ENCODE measurements at regions not wholly inside any gene's neighbourhood (a gene's known extent, or its start where the extent isn't known, plus 50 kb on each side); places are given as distances from the start of the nearest gene placed in this dataset.

DNA sequence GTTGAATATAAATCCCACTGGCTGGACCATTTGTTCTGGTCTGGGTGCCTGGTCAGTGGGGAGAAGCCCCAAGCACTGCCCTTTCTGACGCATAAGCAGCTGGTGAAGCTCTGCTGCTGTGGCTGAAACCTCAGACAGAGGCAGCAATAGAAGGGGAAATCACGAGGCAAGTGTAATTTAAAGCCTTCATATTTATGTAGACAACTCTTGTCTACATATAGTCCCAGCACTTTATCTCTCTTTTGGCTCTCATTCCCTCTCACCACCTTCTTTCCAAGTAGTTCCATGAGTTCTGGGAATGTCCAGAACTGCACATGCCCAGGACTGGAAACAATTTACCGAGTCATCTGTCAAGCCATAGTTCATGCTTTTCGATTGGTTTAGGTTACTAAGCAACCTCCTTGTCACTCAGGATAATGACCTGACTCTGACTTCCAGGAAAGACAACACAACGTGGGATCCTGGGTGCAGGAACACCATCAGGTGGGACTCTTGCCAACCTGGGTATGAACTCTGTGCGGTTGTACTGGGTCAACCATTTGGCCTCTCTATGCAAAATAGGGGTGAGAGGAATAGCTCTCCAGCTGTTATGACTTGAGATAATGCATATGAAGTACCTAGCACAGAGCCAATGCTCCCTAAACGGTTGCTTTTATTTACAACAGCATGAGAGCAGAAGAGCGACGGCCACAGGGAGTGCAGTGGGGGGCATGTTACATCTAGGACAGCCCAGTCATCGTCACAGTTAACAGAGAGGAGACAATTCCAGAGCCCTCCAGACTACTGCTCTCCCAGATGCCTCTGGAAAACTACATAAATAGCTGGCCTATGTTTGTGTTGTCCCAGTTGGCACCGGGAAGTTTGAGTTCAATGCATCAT, 321.9 kb downstream of the FOXO1 start (continued):
- TF ChIP-seq KAT2A (conservative IDR thresholded peaks at IDR 0.05; ENCODE audit: control insufficient read depth, low read depth, low read length) (no peak), KDM1A (IDR thresholded peaks at IDR 0.05; ENCODE audit: borderline replicate concordance) (no peak), MYB (IDR thresholded peaks at IDR 0.05; ENCODE audit: borderline replicate concordance, low read depth, low read length) (no peak), NFYB (IDR thresholded peaks at IDR 0.05; ENCODE audit: insufficient read depth, low read depth, low read length) (no peak), GATAD2B (conservative IDR thresholded peaks at IDR 0.05; ENCODE audit: low read depth) (no peak), CHD4 (IDR thresholded peaks at IDR 0.05) (no peak), NR2F1 (conservative IDR thresholded peaks at IDR 0.05) (0 out of 2 replicates have a peak, but pooled peaks have one; percentile 33), NRF1 (conservative IDR thresholded peaks at IDR 0.05; ENCODE audit: low read depth, low read length) (no peak), CREB1 (IDR thresholded peaks at IDR 0.05; ENCODE audit: low read depth) (no peak)
- TF ChIP-seq, protein P1, sequence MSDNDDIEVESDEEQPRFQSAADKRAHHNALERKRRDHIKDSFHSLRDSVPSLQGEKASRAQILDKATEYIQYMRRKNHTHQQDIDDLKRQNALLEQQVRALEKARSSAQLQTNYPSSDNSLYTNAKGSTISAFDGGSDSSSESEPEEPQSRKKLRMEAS (IDR thresholded peaks at IDR 0.05; ENCODE audit: low read depth, low read length) = no peak
- TF ChIP-seq, protein P2, sequence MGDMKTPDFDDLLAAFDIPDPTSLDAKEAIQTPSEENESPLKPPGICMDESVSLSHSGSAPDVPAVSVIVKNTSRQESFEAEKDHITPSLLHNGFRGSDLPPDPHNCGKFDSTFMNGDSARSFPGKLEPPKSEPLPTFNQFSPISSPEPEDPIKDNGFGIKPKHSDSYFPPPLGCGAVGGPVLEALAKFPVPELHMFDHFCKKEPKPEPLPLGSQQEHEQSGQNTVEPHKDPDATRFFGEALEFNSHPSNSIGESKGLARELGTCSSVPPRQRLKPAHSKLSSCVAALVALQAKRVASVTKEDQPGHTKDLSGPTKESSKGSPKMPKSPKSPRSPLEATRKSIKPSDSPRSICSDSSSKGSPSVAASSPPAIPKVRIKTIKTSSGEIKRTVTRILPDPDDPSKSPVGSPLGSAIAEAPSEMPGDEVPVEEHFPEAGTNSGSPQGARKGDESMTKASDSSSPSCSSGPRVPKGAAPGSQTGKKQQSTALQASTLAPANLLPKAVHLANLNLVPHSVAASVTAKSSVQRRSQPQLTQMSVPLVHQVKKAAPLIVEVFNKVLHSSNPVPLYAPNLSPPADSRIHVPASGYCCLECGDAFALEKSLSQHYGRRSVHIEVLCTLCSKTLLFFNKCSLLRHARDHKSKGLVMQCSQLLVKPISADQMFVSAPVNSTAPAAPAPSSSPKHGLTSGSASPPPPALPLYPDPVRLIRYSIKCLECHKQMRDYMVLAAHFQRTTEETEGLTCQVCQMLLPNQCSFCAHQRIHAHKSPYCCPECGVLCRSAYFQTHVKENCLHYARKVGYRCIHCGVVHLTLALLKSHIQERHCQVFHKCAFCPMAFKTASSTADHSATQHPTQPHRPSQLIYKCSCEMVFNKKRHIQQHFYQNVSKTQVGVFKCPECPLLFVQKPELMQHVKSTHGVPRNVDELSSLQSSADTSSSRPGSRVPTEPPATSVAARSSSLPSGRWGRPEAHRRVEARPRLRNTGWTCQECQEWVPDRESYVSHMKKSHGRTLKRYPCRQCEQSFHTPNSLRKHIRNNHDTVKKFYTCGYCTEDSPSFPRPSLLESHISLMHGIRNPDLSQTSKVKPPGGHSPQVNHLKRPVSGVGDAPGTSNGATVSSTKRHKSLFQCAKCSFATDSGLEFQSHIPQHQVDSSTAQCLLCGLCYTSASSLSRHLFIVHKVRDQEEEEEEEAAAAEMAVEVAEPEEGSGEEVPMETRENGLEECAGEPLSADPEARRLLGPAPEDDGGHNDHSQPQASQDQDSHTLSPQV (IDR thresholded peaks at IDR 0.05) = no peak
- TF ChIP-seq, protein P3, sequence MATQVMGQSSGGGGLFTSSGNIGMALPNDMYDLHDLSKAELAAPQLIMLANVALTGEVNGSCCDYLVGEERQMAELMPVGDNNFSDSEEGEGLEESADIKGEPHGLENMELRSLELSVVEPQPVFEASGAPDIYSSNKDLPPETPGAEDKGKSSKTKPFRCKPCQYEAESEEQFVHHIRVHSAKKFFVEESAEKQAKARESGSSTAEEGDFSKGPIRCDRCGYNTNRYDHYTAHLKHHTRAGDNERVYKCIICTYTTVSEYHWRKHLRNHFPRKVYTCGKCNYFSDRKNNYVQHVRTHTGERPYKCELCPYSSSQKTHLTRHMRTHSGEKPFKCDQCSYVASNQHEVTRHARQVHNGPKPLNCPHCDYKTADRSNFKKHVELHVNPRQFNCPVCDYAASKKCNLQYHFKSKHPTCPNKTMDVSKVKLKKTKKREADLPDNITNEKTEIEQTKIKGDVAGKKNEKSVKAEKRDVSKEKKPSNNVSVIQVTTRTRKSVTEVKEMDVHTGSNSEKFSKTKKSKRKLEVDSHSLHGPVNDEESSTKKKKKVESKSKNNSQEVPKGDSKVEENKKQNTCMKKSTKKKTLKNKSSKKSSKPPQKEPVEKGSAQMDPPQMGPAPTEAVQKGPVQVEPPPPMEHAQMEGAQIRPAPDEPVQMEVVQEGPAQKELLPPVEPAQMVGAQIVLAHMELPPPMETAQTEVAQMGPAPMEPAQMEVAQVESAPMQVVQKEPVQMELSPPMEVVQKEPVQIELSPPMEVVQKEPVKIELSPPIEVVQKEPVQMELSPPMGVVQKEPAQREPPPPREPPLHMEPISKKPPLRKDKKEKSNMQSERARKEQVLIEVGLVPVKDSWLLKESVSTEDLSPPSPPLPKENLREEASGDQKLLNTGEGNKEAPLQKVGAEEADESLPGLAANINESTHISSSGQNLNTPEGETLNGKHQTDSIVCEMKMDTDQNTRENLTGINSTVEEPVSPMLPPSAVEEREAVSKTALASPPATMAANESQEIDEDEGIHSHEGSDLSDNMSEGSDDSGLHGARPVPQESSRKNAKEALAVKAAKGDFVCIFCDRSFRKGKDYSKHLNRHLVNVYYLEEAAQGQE (IDR thresholded peaks at IDR 0.05; ENCODE audit: low read depth, low read length) = no peak
- TF ChIP-seq, protein P4, sequence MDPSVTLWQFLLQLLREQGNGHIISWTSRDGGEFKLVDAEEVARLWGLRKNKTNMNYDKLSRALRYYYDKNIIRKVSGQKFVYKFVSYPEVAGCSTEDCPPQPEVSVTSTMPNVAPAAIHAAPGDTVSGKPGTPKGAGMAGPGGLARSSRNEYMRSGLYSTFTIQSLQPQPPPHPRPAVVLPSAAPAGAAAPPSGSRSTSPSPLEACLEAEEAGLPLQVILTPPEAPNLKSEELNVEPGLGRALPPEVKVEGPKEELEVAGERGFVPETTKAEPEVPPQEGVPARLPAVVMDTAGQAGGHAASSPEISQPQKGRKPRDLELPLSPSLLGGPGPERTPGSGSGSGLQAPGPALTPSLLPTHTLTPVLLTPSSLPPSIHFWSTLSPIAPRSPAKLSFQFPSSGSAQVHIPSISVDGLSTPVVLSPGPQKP (IDR thresholded peaks at IDR 0.05; ENCODE audit: low read depth, low read length) = no peak
